COR-L47 (cell line): ENCODE measurements at regions not wholly inside any gene's neighbourhood (a gene's known extent, or its start where the extent isn't known, plus 50 kb on each side); places are given as distances from the start of the nearest gene placed in this dataset.

ENCODE experiments used
- DNase-seq: peaks from one replicate; lab custom pipeline; 2025; lab: John Stamatoyannopoulos, UW

- no peak for DNase-seq
Observed at GRCh38 chr9:118515947-118516346, 811.7 kb downstream of the TLR4 start.

DNA sequence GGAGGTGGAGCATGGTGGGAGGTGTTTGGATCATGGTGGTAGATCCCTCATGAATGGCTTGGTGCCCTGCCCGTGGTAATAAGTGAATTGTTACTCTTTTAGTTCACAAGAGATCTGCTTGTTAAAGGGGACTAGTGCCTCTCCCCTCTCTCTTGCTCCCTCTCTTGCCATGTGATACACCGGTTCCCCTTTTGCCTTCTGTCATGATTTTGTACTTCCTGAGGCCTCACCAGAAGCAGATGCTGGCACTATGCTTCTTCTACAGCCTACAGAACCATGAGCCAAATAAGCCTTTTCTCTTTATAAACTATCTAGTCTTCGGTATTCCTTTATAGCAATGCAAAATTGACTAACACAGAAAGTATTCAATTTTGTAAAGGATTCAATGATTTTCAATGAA, 817.1 kb downstream of the TLR4 start:
- DNase-seq: no peak

GRCh38 chr9:118522093-118523028, 818.2 kb downstream of the TLR4 start:
- peak; percentile 38 for DNase-seq

GRCh38 chr9:118527261-118527660, 823.1 kb downstream of the TLR4 start:
- no peak for DNase-seq

GRCh38 chr9:118529210-118529609, 825.0 kb downstream of the TLR4 start:
- DNase-seq: no peak

DNA sequence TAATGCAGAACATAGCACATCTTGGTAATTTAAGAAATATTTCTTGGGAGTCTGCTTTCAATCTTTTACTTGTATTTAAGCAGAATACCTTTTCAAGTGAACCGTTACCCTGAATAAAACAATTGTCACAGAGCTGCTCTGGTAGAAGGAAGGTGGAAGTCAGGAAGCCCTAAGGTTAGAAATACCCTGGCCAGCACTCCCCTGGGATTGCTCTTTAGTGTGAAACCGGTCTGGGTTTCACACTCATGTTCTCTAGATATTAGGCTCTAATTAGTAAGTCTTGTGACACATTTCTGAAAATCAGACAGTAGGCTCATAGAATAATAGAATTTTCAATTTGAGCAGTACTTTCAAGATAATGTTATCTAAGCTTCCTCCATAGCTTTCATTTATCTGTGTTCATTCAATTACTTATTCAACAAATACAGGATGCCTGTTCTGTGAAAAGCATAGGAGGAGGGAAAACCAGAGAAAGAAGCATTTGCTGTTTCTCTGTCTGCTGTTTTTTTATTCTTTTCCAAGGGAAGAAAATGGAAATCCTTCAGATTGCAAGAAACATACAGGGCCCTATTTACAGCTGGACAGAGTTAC, 825.5 kb downstream of the TLR4 start:
- no peak for DNase-seq

GRCh38 chr9:118532592-118532991, 828.4 kb downstream of the TLR4 start:
- no peak for DNase-seq

GRCh38 chr9:118533101-118533500, 828.9 kb downstream of the TLR4 start:
- DNase-seq: no peak

DNA sequence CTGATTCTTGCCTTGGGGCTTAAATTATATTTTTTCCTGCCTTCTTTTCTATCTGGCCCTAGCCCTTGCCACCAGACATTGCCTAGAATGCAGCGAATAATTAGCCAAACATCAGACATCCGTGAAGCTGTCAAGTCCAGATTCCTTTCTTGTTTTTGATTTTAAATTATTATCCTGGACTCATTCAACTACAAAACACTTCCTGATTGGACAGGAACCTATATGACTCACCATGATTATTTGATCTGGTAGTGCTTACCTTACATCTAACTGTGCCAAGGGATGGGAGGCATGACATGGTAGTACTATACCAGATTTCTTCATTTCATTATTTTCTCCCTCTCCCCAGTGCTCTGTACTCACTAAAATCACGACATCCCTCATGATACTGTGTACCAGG, 829.6 kb downstream of the TLR4 start:
- no peak for DNase-seq

- DNase-seq: no peak
Observed at GRCh38 chr9:118536153-118536552, 832.0 kb downstream of the TLR4 start.

- DNase-seq: no peak
Observed at GRCh38 chr9:118538959-118539358, 830.3 kb downstream of the BRINP1 start.

GRCh38 chr9:118553465-118553864, 815.8 kb downstream of the BRINP1 start:
- DNase-seq: no peak

- DNase-seq: no peak
Observed at GRCh38 chr9:118554987-118555386, 814.2 kb downstream of the BRINP1 start.

DNA sequence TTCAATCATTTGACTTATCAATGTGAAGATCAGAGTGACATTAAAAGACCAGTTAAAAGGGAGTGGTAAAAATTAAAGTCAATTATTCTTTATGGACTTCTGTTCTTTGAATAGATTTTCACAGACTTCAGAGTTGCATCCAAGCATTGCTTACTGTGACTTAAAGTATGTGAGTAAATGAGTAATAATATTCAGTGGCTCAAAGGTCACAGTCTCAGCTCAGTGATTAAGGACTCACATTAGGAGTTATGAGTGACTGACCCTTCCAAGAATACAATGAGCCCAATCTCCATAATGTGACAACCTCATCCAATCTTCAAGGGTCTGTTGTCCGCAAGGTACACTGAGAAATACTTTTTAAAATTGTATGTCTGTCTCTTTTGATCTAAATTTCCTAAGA, 811.2 kb downstream of the BRINP1 start:
- DNase-seq: no peak

- DNase-seq: no peak
Observed at GRCh38 chr9:118558891-118559290, 810.3 kb downstream of the BRINP1 start.

- no peak for DNase-seq
Observed at GRCh38 chr9:118561051-118561450, 808.2 kb downstream of the BRINP1 start.

- no peak for DNase-seq
Observed at GRCh38 chr9:118563677-118564076, 805.6 kb downstream of the BRINP1 start.

GRCh38 chr9:118567861-118568260, 801.4 kb downstream of the BRINP1 start:
- DNase-seq: no peak

- DNase-seq: no peak
Observed at GRCh38 chr9:118568704-118569103, 800.5 kb downstream of the BRINP1 start.

GRCh38 chr9:118569148-118569547, 800.1 kb downstream of the BRINP1 start:
- no peak for DNase-seq

DNA sequence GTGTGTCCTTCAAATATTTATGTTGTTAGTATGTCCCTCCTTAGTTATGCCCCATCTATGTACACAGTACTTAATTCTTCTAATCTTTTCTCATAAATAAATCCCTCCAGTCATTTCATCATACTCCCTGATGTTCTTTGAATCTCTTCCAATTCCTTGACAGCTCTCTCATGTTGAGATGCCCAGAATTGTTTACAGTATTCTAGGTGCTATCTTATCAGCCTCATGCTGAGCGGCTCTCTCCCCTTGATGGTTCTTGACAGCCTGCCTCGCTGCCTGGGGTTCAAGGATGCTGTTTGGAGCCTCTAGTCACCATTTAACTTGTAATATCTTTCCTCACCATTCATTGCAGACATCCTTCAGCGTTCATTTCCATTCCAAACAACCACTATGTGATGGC, 799.2 kb downstream of the BRINP1 start:
- DNase-seq: peak; percentile 45

DNA sequence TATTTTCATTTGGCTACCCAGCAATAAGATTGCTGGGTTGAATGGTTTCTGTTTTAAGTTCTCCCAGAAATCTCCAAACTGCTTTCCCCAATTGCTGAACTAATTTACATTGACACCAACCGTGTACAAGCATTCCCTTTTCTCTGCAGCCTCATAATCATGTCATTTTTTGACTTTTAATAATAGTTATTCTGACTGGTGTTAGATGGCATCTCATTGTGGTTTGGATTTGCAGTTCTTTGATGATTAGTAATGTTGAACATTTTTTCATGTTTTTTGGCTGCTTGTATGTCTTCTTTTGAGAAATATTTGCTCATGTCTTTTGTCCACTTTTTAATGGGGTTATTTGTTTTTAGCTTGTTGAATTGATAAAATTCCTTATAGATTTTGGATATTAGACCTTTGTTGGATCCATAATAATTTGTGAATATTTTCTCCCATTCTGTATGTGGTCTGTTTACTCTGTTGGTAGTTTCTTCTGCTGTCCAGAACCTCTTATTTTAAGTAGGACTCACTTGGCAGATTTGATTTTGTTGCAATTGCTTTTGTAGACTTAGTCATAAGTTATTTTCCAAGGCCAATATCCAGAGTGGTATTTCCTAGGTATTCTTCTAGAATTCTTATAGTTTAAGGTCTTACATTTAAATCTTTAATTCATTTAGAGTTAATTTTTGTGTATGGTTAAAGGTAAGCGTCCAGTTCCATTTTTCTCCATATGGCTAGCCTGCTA, 793.7 kb downstream of the BRINP1 start:
- DNase-seq: no peak

DNA sequence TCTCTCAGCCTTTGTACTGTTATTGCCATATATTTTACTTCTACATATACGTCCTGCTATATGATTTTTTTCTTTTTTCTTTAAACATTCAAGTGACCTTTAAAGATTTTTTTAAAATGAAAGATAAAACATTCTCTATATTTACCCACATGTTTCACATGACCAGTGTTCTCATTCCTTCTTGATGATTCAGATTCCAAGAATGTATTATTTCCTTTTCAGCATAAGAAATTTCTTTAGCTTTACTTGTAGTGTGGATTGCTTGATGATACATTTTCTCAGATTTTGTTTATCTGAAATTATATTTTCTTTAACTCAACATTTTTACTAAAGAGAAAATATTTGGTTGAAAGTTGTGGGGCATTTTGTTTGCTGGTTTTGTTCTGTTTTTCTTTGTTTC, 792.1 kb downstream of the BRINP1 start:
- DNase-seq: no peak
